CD4-positive, CD25-positive, alpha-beta regulatory T cell (primary cell): ENCODE measurements at regions not wholly inside any gene's neighbourhood (a gene's known extent, or its start where the extent isn't known, plus 50 kb on each side); places are given as distances from the start of the nearest gene placed in this dataset.

Source experiments
- ATAC-seq, 2 donors: fragments of 150-1000 bp; cut with Tn5 transposase; one replicate each; pipeline ENCODE4 v1.10.0; 2021; ENCODE audit warnings: low read depth in 2 of 2, moderate number of reproducible peaks in 2 of 2, moderate library complexity in 1 of 2
- DNase-seq, 3 donors: peaks; one replicate each; pipeline versions ENCODE4 v3.0.0 to v3.0.0-alpha.2; 2012 to 2022; ENCODE audit warnings: mixed read lengths in 1 of 3
- H3K27ac ChIP-seq: one replicate; pipeline ENCODE4 v1.7.0; 2013; ENCODE audit warnings: mild to moderate bottlenecking, low read length; ENCODE audit not compliant: insufficient read depth, poor library complexity, severe bottlenecking
- H3K27me3 ChIP-seq: one replicate; pipeline ENCODE4 v1.7.0; 2013; ENCODE audit warnings: low read length; ENCODE audit not compliant: control insufficient read depth, insufficient read depth
- H3K36me3 ChIP-seq: one replicate; pipeline ENCODE4 v1.7.0; 2013; ENCODE audit warnings: mild to moderate bottlenecking, low read length, moderate library complexity; ENCODE audit not compliant: control insufficient read depth, insufficient read depth
- H3K4me1 ChIP-seq: 2 replicates; pipeline ENCODE4 v1.7.0; 2013; ENCODE audit warnings: mild to moderate bottlenecking, low read length; ENCODE audit not compliant: insufficient read depth, control insufficient read depth, poor library complexity, severe bottlenecking
- H3K4me3 ChIP-seq: one replicate; pipeline ENCODE4 v1.7.0; 2013; ENCODE audit warnings: low read depth, mild to moderate bottlenecking, low read length, moderate library complexity
- H3K9me3 ChIP-seq, 2 experiments: 1 replicate in 1 of 2; 2 replicates in 1 of 2; pipeline ENCODE4 v1.7.0; 2013; ENCODE audit warnings: low read length in 2 of 2, mild to moderate bottlenecking in 1 of 2, moderate library complexity in 1 of 2; ENCODE audit not compliant: control insufficient read depth in 2 of 2
- H3K27ac Mint-ChIP-seq, 3 donors: one replicate each; pipeline ENCODE4 v1.8.0; 2020 to 2022; ENCODE audit warnings: mild to moderate bottlenecking in 3 of 3, mixed read lengths in 3 of 3, moderate library complexity in 2 of 3
- H3K27me3 Mint-ChIP-seq: one replicate; pipeline ENCODE4 v1.8.0; 2022; ENCODE audit warnings: mild to moderate bottlenecking, mixed read lengths
- H3K36me3 Mint-ChIP-seq: one replicate; pipeline ENCODE4 v1.8.0; 2020; ENCODE audit warnings: mixed read lengths
- H3K4me1 Mint-ChIP-seq, 4 donors: one replicate each; pipeline ENCODE4 v1.8.0; 2020 to 2022; ENCODE audit warnings: mixed read lengths in 4 of 4, mild to moderate bottlenecking in 1 of 4
- H3K4me3 Mint-ChIP-seq, 4 donors: one replicate each; pipeline ENCODE4 v1.8.0; 2020 to 2022; ENCODE audit warnings: mild to moderate bottlenecking in 4 of 4, mixed read lengths in 4 of 4, moderate library complexity in 3 of 4
- H3K9me3 Mint-ChIP-seq, 7 donors: one replicate each; pipeline ENCODE4 v1.8.0; 2020 to 2022; ENCODE audit warnings: mixed read lengths in 7 of 7, mild to moderate bottlenecking in 3 of 7, moderate library complexity in 2 of 7

DNA sequence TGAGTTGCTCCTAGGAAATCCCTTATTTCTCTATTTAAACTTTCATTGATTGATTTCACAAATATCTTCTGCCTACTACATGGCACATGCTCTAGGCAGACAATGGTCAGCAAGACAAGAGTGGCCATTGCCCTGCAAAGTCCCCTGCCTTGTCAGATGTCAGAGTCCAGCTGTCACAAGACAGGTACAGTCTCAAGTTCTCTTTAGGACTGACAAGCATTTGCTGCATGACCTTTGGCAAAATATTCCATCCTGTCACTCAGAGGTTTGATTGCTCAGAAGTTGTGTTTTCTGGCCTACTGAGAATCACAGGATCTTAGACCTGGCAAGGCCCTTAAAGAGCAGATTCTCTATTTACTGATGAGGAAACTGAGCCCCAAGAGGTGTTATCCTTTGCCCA, 322.3 kb upstream of the NFE2L3 start:
- H3K9me3 Mint-ChIP-seq: no peaks in the 10 kb centered on the region
- no peaks in the 10 kb centered on the region for H3K36me3 ChIP-seq
- no peaks in the 10 kb centered on the region for H3K4me1 Mint-ChIP-seq
- H3K36me3 Mint-ChIP-seq: no peaks in the 10 kb centered on the region
- H3K4me3 ChIP-seq: no peak overlapping the region
- H3K27me3 Mint-ChIP-seq: peaks cover 32% of the 10 kb centered on the region
- H3K27ac ChIP-seq: no peak overlapping the region
- H3K4me1 ChIP-seq: no peaks in the 10 kb centered on the region
- peaks cover 2% of the 10 kb centered on the region for H3K27me3 ChIP-seq
- no peaks in the 10 kb centered on the region for H3K9me3 ChIP-seq
- DNase-seq (no peak), ATAC-seq (no peak)
- no peak overlapping the region for H3K27ac Mint-ChIP-seq
- no peak overlapping the region for H3K4me3 Mint-ChIP-seq

DNA sequence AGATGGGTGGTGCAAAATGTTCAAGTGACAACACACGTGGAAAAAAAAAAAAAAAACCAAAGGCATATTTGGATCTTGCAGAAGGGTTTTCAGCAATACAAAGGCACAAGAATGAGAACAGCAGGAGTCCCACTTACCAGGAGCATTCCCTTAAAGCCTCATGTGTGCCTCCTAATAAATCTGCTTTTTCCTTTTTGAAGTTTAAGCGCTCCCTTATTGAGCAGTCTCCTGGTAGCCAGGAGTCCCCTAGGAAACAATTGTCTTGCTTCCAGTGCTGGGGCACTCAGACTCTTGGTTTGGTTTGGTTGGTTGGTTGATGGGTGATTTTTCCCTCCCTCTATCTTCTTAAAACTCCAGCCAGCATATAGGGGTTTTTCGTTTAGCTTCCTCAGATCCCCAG, 321.8 kb upstream of the NFE2L3 start:
- H3K4me1 ChIP-seq: no peaks in the 10 kb centered on the region
- ATAC-seq: no peak
- no peaks in the 10 kb centered on the region for H3K27me3 ChIP-seq
- Mint-ChIP-seq H3K9me3 (no peaks in the 10 kb centered on the region), H3K4me3 (no peak overlapping the region), H3K4me1 (no peaks in the 10 kb centered on the region), H3K27me3 (peaks cover 32% of the 10 kb centered on the region), H3K36me3 (no peaks in the 10 kb centered on the region), H3K27ac (no peak overlapping the region)
- no peaks in the 10 kb centered on the region for H3K9me3 ChIP-seq
- H3K4me3 ChIP-seq: no peak overlapping the region
- no peaks in the 10 kb centered on the region for H3K36me3 ChIP-seq
- no peak overlapping the region for H3K27ac ChIP-seq
- no peak for DNase-seq

DNA sequence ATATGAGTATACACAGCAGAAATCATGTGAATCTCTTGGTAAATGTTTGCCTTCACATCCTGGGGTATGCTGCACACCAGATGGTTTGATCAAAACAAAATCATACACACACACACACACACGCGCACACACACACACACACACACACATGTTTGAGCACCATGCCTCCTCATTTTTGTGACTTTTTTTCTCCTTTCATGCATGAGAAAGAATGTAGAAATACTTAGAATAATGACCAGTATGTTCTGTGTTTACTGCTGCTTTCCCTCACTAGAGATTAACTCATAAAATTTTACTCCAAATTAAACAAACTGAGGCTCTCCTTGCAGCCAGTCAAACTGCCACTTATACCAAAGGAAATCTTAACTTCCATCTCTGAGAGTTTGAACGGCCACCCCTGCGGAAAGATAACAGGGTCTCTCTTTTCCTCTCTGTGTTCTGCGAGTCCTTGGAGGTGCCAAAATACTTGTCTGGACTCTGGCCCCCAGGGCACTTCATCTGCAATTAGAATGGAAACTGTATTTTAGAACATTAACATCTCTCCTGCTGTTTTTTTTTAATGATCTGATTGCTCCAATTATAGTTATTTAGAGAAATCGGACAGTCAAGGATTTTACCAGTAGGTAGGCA, 320.8 kb upstream of the NFE2L3 start:
- no peaks in the 10 kb centered on the region for H3K4me1 Mint-ChIP-seq
- H3K27me3 Mint-ChIP-seq: peaks cover 26% of the 10 kb centered on the region
- no peaks in the 10 kb centered on the region for H3K36me3 ChIP-seq
- H3K4me3 Mint-ChIP-seq: no peak overlapping the region
- no peaks in the 10 kb centered on the region for H3K9me3 ChIP-seq
- ATAC-seq (no peak), DNase-seq (no peak)
- no peak overlapping the region for H3K4me3 ChIP-seq
- H3K27ac ChIP-seq: no peak overlapping the region
- H3K9me3 Mint-ChIP-seq: no peaks in the 10 kb centered on the region
- no peaks in the 10 kb centered on the region for H3K4me1 ChIP-seq
- H3K36me3 Mint-ChIP-seq: no peaks in the 10 kb centered on the region
- H3K27ac Mint-ChIP-seq: no peak overlapping the region
- H3K27me3 ChIP-seq: peaks cover 3% of the 10 kb centered on the region

- DNase-seq (no peak), ATAC-seq (no peak)
- peaks cover 25% of the 10 kb centered on the region for H3K27me3 Mint-ChIP-seq
- peaks cover 6% of the 10 kb centered on the region for H3K27me3 ChIP-seq
- no peaks in the 10 kb centered on the region for H3K36me3 Mint-ChIP-seq
- H3K36me3 ChIP-seq: no peaks in the 10 kb centered on the region
- no peak overlapping the region for H3K27ac Mint-ChIP-seq
- no peaks in the 10 kb centered on the region for H3K9me3 ChIP-seq
- no peaks in the 10 kb centered on the region for H3K9me3 Mint-ChIP-seq
- H3K4me3 Mint-ChIP-seq: no peak overlapping the region
- H3K4me1 Mint-ChIP-seq: no peaks in the 10 kb centered on the region
- H3K4me3 ChIP-seq: no peak overlapping the region
- H3K4me1 ChIP-seq: no peaks in the 10 kb centered on the region
- H3K27ac ChIP-seq: no peak overlapping the region
Measured at GRCh38 chr7:25831831-25832411, 320.1 kb upstream of the NFE2L3 start.

DNA sequence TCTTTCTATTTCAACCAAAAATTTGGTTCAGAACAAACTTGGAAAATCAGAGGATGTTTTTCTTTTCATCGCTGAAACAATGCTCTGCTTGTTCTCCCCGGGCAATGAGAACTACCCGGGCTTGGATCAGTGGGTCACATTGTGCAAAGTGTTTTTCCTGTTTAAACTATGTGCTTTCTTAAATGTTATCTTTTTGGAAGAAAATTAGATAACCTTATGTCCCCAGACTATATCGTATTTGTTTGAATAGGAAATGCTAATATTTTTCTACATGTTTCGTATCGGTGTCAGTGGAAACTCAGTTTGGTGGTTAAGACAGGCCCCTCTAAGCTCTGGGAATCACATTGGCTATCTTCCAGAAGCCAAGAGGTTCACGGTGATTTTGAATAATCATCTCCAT, 319.5 kb upstream of the NFE2L3 start:
- DNase-seq (no peak), ATAC-seq (no peak)
- Mint-ChIP-seq H3K9me3 (no peaks in the 10 kb centered on the region), H3K4me3 (no peak overlapping the region), H3K36me3 (no peaks in the 10 kb centered on the region), H3K27me3 (peaks cover 25% of the 10 kb centered on the region), H3K4me1 (no peaks in the 10 kb centered on the region), H3K27ac (no peak overlapping the region)
- H3K4me3 ChIP-seq: no peak overlapping the region
- H3K9me3 ChIP-seq: no peaks in the 10 kb centered on the region
- H3K4me1 ChIP-seq: no peaks in the 10 kb centered on the region
- no peaks in the 10 kb centered on the region for H3K36me3 ChIP-seq
- peaks cover 10% of the 10 kb centered on the region for H3K27me3 ChIP-seq
- H3K27ac ChIP-seq: no peak overlapping the region

GRCh38 chr7:25832929-25833328, 319.1 kb upstream of the NFE2L3 start:
- H3K4me3 Mint-ChIP-seq: no peak overlapping the region
- H3K9me3 Mint-ChIP-seq: no peaks in the 10 kb centered on the region

GRCh38 chr7:25834050-25834449, 317.9 kb upstream of the NFE2L3 start:
- Histone ChIP-seq H3K27me3 (peaks cover 18% of the 10 kb centered on the region), H3K4me1 (no peaks in the 10 kb centered on the region), H3K27ac (no peak overlapping the region), H3K36me3 (no peaks in the 10 kb centered on the region), H3K4me3 (no peak overlapping the region), H3K9me3 (no peaks in the 10 kb centered on the region)
- H3K4me3 Mint-ChIP-seq: no peak overlapping the region
- H3K4me1 Mint-ChIP-seq: no peaks in the 10 kb centered on the region
- DNase-seq: no peak
- H3K27ac Mint-ChIP-seq: no peak overlapping the region
- H3K9me3 Mint-ChIP-seq: no peaks in the 10 kb centered on the region
- no peak for ATAC-seq
- H3K27me3 Mint-ChIP-seq: peaks cover 18% of the 10 kb centered on the region
- H3K36me3 Mint-ChIP-seq: no peaks in the 10 kb centered on the region

More at GRCh38 chr7:25832929-25833328, 319.1 kb upstream of the NFE2L3 start:
- Mint-ChIP-seq H3K27ac (no peak overlapping the region), H3K4me1 (no peaks in the 10 kb centered on the region), H3K36me3 (no peaks in the 10 kb centered on the region), H3K27me3 (peaks cover 23% of the 10 kb centered on the region)
- H3K4me1 ChIP-seq: no peaks in the 10 kb centered on the region
- H3K36me3 ChIP-seq: no peaks in the 10 kb centered on the region
- ATAC-seq (no peak), DNase-seq (no peak)
- no peak overlapping the region for H3K4me3 ChIP-seq
- H3K27me3 ChIP-seq: peaks cover 10% of the 10 kb centered on the region
- no peak overlapping the region for H3K27ac ChIP-seq
- no peaks in the 10 kb centered on the region for H3K9me3 ChIP-seq

DNA sequence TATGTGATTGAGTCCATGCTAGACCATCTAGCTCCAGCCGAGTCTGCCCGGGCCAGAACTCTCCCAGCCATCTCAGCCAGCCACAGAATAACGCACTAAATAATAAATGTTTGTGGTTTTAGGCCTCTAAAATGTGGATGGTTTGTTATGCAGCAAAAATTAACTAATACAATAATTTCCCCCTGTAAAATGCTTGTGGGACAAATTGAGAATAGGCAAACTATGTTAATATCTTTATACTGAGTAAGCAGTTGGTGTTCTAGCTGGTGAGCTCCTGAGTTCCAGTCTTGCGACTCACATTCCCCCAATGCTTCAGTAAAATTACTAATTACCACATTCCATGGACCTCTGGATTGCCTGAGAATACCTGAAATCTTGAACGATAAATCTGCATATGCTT, 316.8 kb upstream of the NFE2L3 start:
- no peak overlapping the region for H3K4me3 Mint-ChIP-seq
- H3K27ac Mint-ChIP-seq: no peak overlapping the region
- H3K9me3 Mint-ChIP-seq: peaks cover 0 to 2% (median 0%) of the 10 kb centered on the region in 7 donors
- no peak overlapping the region for H3K4me3 ChIP-seq
- H3K9me3 ChIP-seq: no peaks in the 10 kb centered on the region
- DNase-seq (no peak), ATAC-seq (no peak)
- H3K27me3 ChIP-seq: peaks cover 19% of the 10 kb centered on the region
- H3K4me1 ChIP-seq: no peaks in the 10 kb centered on the region
- H3K36me3 Mint-ChIP-seq: no peaks in the 10 kb centered on the region
- H3K4me1 Mint-ChIP-seq: no peaks in the 10 kb centered on the region
- no peaks in the 10 kb centered on the region for H3K36me3 ChIP-seq
- peaks cover 20% of the 10 kb centered on the region for H3K27me3 Mint-ChIP-seq
- H3K27ac ChIP-seq: no peak overlapping the region
